HG02798 (cell line): ENCODE measurements at regions not wholly inside any gene's neighbourhood (a gene's known extent, or its start where the extent isn't known, plus 50 kb on each side); places are given as distances from the start of the nearest gene placed in this dataset.
"Not testable (repeated sequence)": the region's sequence is repeated elsewhere in the genome, so short reads cannot be mapped to it uniquely, and the experiment has no call there.

Source experiments
- ATAC-seq: cut with Tn5 transposase; IDR thresholded peaks from one replicate; pipeline ENCODE4 v1.9.1; 2021; ENCODE audit warnings: mild to moderate bottlenecking; ENCODE audit not compliant: unreplicated experiment, poor library complexity

- ATAC-seq: peak; percentile 100
Observed at GRCh38 chr1:223992456-223993246, 121.3 kb upstream of the FBXO28 start.

- ATAC-seq: not testable (repeated sequence)
Observed at GRCh38 chr1:223991297-223991857, 122.5 kb upstream of the FBXO28 start.

- ATAC-seq: not testable (repeated sequence)
Observed at GRCh38 chr1:223961985-223962384, 116.2 kb upstream of the TP53BP2 start.

GRCh38 chr1:223952801-223953200, 107.1 kb upstream of the TP53BP2 start:
- ATAC-seq: not testable (repeated sequence)

- not testable (repeated sequence) for ATAC-seq
Observed at GRCh38 chr1:223951551-223951950, 105.8 kb upstream of the TP53BP2 start.

- not testable (repeated sequence) for ATAC-seq
Observed at GRCh38 chr1:223949944-223950343, 104.2 kb upstream of the TP53BP2 start.

- not testable (repeated sequence) for ATAC-seq
Observed at GRCh38 chr1:223948041-223948440, 102.3 kb upstream of the TP53BP2 start.

GRCh38 chr1:223936592-223936991, 90.8 kb upstream of the TP53BP2 start:
- ATAC-seq: not testable (repeated sequence)

- not testable (repeated sequence) for ATAC-seq
Observed at GRCh38 chr1:223931476-223931875, 85.7 kb upstream of the TP53BP2 start.

GRCh38 chr1:223920805-223921204, 75.1 kb upstream of the TP53BP2 start:
- ATAC-seq: not testable (repeated sequence)

GRCh38 chr1:223915476-223915875, 69.7 kb upstream of the TP53BP2 start:
- not testable (repeated sequence) for ATAC-seq

- ATAC-seq: not testable (repeated sequence)
Observed at GRCh38 chr1:223913715-223914114, 68.0 kb upstream of the TP53BP2 start.

- not testable (repeated sequence) for ATAC-seq
Observed at GRCh38 chr1:223907943-223908587, 62.3 kb upstream of the TP53BP2 start.

GRCh38 chr1:223903221-223903620, 57.5 kb upstream of the TP53BP2 start:
- ATAC-seq: not testable (repeated sequence)

GRCh38 chr1:223899775-223900174, 54.0 kb upstream of the TP53BP2 start:
- ATAC-seq: not testable (repeated sequence)

- ATAC-seq: not testable (repeated sequence)
Observed at GRCh38 chr1:223897097-223897496, 51.4 kb upstream of the TP53BP2 start.

GRCh38 chr1:223895950-223896349, 50.2 kb upstream of the TP53BP2 start:
- ATAC-seq: not testable (repeated sequence)
